ENCODE measurements at regions not wholly inside any gene's neighbourhood (a gene's known extent, or its start where the extent isn't known, plus 50 kb on each side); places are given as distances from the start of the nearest gene placed in this dataset.

DNA sequence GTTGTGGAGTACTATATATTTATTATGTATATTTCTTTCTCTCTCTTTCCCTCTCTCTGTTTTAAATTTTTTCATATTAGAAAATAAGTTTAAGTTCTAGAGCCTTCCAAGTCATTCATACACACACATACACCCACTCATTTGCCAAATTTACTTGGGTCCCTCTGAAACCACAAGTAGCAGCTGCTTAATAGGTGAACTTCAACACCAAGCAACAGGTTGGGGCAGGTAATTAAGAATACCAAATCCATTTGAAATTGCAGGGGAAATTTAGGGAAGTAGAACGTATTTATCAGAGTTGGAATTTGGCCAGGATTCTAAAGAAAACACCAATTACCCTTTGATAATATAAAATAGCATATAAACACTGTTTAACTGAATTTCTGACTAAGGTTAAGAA lies 75.0 kb upstream of the RBBP8 start:
- no peak for DNase-seq
- H3K27ac Mint-ChIP-seq, result no peak overlapping the region
- H3K36me3 Mint-ChIP-seq, result no peaks in the 10 kb centered on the region
- no peaks in the 10 kb centered on the region for H3K9me3 Mint-ChIP-seq
- intact Hi-C loops (cut with micrococcal nuclease), result no loop called here
- H3K4me3 Mint-ChIP-seq, result no peak overlapping the region
- POLR2A ChIA-PET, result no interaction called here
- CTCF ChIA-PET, result no interaction called here
- peaks cover 33% of the 10 kb centered on the region for H3K27me3 Mint-ChIP-seq
- no peaks in the 10 kb centered on the region for H3K4me1 Mint-ChIP-seq (ENCODE audit: low read depth)

DNA sequence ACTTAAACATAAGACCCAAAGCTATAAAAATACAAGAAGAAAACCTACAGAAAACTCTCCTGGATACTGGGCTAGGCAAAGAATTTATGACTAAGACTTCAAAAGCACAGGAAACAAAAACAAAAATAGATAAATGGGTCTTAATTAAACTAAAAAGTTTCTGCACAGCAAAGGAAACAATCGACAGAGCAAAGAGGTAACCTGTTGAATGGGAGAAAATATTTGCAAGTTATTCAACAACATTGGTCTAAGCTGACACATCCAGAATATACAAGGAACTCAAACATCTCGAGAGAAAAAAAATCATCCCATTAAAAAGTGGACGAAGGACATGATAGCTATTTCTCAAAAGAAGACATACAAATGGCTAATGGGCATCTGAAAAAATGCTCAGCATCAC lies 72.3 kb upstream of the RBBP8 start:
- H3K27ac Mint-ChIP-seq, result no peak overlapping the region
- H3K4me3 Mint-ChIP-seq, result no peak overlapping the region
- H3K27me3 Mint-ChIP-seq, result peaks cover 35% of the 10 kb centered on the region
- peaks cover 4% of the 10 kb centered on the region for H3K4me1 Mint-ChIP-seq (ENCODE audit: low read depth)
- ChIA-PET CTCF (no interaction called here), POLR2A (no interaction called here)
- H3K9me3 Mint-ChIP-seq, result no peaks in the 10 kb centered on the region
- no peak for DNase-seq
- H3K36me3 Mint-ChIP-seq, result no peaks in the 10 kb centered on the region
- intact Hi-C loops (cut with micrococcal nuclease), result no loop called here

DNA sequence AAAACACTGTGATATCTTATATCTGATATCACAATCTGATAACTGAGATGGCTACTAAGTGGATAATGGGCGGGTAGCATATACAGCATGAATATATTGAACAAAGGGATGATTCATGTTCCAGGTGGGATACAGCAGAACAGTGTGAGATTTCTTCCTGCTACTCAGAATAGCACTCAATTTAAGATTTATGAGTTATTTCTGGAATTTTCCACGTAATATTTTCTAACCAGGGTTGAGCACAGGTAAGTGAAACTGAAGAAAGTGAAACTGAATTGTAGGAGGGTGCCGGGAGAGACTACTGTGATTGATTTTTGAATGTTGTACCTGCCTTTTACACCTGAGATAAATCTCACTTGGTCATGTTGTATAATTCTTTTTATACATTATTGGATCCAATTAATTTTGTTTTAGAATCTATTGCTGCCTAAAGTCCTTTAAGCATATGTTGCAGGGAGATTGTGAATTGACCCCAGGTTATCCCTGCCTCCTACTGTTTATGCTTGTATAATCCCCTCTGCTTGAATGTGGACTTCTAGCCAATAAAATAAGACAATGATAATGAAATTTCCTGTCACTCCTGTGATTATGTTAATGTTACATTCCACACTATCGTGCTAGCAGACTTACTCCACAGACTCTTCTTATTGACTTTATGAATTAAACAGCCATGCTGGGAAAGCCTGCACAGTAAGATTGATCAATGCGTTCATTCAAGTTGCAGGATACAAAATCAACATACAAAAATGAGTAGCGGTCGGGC lies 67.6 kb upstream of the RBBP8 start:
- Mint-ChIP-seq H3K4me1 (ENCODE audit: low read depth) (peaks cover 4% of the 10 kb centered on the region), H3K9me3 (no peaks in the 10 kb centered on the region), H3K27me3 (peaks cover 24% of the 10 kb centered on the region), H3K27ac (no peak overlapping the region), H3K36me3 (no peaks in the 10 kb centered on the region), H3K4me3 (no peak overlapping the region)
- ChIA-PET POLR2A (no interaction called here), CTCF (no interaction called here)
- intact Hi-C loops (cut with micrococcal nuclease), result no loop called here
- no peak for DNase-seq

DNA sequence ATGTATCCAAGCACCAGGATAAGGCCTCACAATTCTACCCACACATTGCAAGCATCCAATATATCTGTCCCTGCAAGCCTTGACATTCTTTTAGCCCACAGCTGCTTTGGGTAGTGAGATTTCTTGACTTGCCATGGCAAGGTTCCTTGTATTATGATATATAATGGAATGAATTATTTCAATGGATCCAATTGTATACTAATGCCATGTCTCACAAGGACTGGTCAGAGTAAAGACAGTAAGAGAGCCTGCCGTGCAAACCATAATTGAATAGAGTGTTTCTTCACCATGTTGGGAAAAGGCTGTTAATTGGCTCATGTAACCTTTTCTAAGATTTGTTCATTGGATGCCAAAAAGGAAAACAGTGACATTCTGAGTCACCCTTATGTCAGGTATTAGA lies 64.3 kb upstream of the RBBP8 start:
- H3K9me3 Mint-ChIP-seq, result no peaks in the 10 kb centered on the region
- no peak for DNase-seq
- peaks cover 9% of the 10 kb centered on the region for H3K27me3 Mint-ChIP-seq
- no peak overlapping the region for H3K27ac Mint-ChIP-seq
- peaks cover 11% of the 10 kb centered on the region for H3K4me1 Mint-ChIP-seq (ENCODE audit: low read depth)
- ChIA-PET CTCF (no interaction called here), POLR2A (no interaction called here)
- H3K4me3 Mint-ChIP-seq, result no peak overlapping the region
- H3K36me3 Mint-ChIP-seq, result no peaks in the 10 kb centered on the region
- intact Hi-C loops (cut with micrococcal nuclease), result no loop called here

DNA sequence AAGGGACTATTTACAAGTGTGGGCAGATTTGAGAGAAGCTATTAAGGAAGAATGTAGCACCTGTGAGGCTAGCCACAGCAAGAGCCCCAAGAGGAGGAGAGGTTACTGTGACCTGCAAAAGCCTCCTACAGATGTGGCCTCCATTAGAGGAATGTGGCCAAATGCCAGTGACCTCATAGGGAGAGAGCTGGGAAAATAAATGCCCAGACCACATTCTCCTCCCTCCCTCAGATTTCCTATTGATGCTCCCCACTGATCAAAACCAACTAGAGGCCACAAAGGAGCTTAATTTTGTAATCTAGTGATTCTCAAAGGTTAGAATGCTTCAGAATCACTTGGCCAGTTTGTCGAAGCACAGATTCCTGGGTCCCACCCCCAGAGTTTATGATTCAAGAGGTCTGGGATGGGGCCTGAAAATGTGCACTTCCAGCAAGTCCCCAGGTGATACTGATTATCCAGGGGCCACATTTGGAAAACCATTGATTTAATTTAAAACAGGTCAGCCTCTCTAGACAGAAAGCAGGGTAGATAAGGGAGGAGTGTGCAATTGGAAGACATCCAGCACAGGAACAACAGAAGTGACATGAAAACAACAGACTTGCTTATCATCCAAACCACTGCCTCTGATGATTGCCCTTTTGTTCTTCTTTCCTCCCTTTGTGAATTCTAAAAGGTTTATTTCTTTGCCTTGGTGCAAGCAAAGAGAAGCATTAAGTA lies 61.2 kb upstream of the RBBP8 start:
- Mint-ChIP-seq H3K36me3 (no peaks in the 10 kb centered on the region), H3K27me3 (peaks cover 5% of the 10 kb centered on the region), H3K4me3 (no peak overlapping the region), H3K4me1 (ENCODE audit: low read depth) (peaks cover 6% of the 10 kb centered on the region), H3K9me3 (no peaks in the 10 kb centered on the region), H3K27ac (no peak overlapping the region)
- intact Hi-C loops (cut with micrococcal nuclease), result no loop called here
- ChIA-PET CTCF (no interaction called here), POLR2A (interaction anchor here (0.6 kb wide), 1 partner anchor 86 kb away, joined by 3 read pairs; no protein-coding TSS in a partner anchor)
- no peak for DNase-seq

DNA sequence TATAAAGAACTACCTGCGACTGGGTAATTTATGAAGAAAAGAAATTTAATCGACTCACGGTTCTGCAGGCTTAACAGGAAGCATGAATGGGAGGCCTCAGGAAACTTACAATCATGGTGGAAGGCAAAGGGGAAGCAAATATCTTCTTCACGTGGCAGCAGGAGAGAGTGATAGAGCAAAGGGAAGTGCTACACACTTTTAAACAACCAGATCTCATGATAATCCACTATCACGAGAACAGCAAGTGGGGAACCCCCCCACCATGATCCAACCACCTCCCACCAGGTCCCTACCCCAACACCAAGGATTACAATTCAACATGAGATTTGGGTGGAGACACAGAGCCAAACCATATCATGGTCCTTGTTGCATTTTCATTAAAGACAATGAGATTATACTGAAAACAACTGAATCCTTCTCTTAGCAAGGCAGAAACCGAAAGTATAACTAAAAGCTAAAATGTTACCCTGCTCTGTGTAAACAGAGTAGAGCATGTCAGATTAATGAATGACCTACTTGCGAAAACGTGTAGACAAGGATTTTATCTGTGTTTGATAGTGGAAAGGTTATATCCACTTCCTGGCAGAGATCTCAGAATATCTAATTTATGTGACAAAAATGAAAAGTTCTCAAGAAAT lies 60.1 kb upstream of the RBBP8 start:
- Mint-ChIP-seq H3K27ac (no peak overlapping the region), H3K27me3 (peaks cover 5% of the 10 kb centered on the region), H3K4me3 (peak overlapping the region; percentile 7), H3K4me1 (ENCODE audit: low read depth) (peaks cover 6% of the 10 kb centered on the region), H3K36me3 (no peaks in the 10 kb centered on the region), H3K9me3 (no peaks in the 10 kb centered on the region)
- CTCF ChIA-PET, result no interaction called here
- no peak for DNase-seq
- POLR2A ChIA-PET, result no interaction called here
- intact Hi-C loops (cut with micrococcal nuclease), result no loop called here

DNA sequence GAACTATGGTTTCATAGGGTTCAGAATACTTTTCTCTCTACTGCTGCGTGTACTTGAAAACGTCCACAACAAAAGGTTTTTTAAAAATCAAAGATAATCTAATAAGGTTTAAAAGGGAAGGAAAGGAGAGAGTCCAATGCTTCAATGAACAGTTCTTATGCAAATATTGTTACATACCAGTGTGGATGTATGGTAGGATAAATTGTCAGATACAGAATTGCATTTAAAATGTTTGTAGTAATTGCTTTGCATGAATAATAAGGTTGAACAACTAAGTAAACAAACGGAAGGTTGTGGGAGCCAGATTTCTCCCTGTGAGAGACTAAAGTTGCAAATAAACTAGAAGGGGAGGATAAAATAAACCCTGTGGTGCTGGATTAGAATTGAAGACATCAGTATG lies 53.8 kb upstream of the RBBP8 start:
- intact Hi-C loops (cut with micrococcal nuclease), result no loop called here
- POLR2A ChIA-PET, result no interaction called here
- Mint-ChIP-seq H3K27me3 (peaks cover 2% of the 10 kb centered on the region), H3K4me1 (ENCODE audit: low read depth) (no peaks in the 10 kb centered on the region), H3K27ac (no peak overlapping the region), H3K36me3 (no peaks in the 10 kb centered on the region), H3K4me3 (no peak overlapping the region), H3K9me3 (no peaks in the 10 kb centered on the region)
- CTCF ChIA-PET, result no interaction called here
- no peak for DNase-seq

DNA sequence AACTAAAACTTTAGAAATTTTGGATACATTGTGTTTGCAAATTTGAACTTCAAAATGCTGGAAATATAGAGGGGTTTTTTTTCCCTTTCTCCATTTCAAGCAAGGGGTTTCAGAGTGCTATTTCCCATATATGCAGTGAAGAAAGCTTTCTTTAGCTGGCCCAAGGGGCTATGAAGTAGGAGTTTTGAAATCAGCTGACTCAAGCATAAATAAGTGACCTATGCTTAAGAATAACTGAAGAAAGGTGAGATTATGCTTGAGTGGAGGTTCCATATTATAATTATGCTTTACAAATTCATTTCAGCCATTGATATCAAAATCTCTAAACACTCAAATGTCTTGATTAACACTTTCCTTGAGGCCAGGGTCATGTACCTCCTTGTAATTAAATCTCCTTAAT lies 51.0 kb upstream of the RBBP8 start:
- Mint-ChIP-seq H3K9me3 (no peaks in the 10 kb centered on the region), H3K36me3 (no peaks in the 10 kb centered on the region), H3K27me3 (peaks cover 15% of the 10 kb centered on the region), H3K27ac (no peak overlapping the region), H3K4me1 (ENCODE audit: low read depth) (no peaks in the 10 kb centered on the region), H3K4me3 (no peak overlapping the region)
- ChIA-PET CTCF (interaction anchor here (1.2 kb wide), 1 partner anchor 83 kb away, joined by 5 read pairs; no protein-coding TSS in a partner anchor), POLR2A (no interaction called here)
- no peak for DNase-seq
- intact Hi-C loops (cut with micrococcal nuclease), result no loop called here

DNA sequence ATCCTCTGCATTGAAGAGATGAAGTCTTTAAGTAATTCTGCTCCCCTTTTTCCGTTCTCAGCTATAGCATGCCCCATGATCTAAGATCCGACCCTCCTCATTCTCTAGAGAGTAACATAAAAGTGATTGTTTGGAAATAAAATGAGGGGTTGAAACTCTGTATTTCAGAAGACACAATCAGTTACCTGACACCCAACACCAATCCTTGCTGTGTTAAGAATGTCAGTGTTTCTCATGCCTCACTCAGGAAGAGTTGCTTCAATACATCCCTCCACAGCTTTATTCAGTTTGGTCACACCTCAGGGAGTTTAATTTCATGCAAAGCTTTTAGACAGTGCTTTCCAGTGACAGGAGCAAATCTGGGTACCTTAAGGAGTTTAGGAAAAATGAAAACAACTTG lies 49.9 kb upstream of the RBBP8 start:
- H3K36me3 Mint-ChIP-seq, result no peaks in the 10 kb centered on the region
- DNase-seq, result no peak
- peaks cover 16% of the 10 kb centered on the region for H3K27me3 Mint-ChIP-seq
- ChIA-PET POLR2A (no interaction called here), CTCF (interaction anchor here (1.2 kb wide), 1 partner anchor 85 kb away, joined by 5 read pairs; no protein-coding TSS in a partner anchor)
- H3K4me3 Mint-ChIP-seq, result no peak overlapping the region
- no peak overlapping the region for H3K27ac Mint-ChIP-seq
- intact Hi-C loops (cut with micrococcal nuclease), result no loop called here
- no peaks in the 10 kb centered on the region for H3K4me1 Mint-ChIP-seq (ENCODE audit: low read depth)
- H3K9me3 Mint-ChIP-seq, result no peaks in the 10 kb centered on the region
